ENCODE measurements at regions not wholly inside any gene's neighbourhood (a gene's known extent, or its start where the extent isn't known, plus 50 kb on each side); places are given as distances from the start of the nearest gene placed in this dataset.

- Histone ChIP-seq H3K9me2 (ENCODE audit: insufficient read depth) (no peaks in the 10 kb centered on the region), H3K9ac (ENCODE audit: low read length) (no peak overlapping the region), H3K27ac (ENCODE audit: low read depth, low read length) (no peak overlapping the region), H3K36me3 (ENCODE audit: control insufficient read depth in 1 of 2, insufficient read depth in 2 of 2, low read length in 2 of 2) (no peaks in the 10 kb centered on the region), H3K4me2 (ENCODE audit: low read length) (no peak overlapping the region), H4K20me1 (ENCODE audit: insufficient read depth) (no peaks in the 10 kb centered on the region), H3K27me3 (ENCODE audit: insufficient read depth, low read length) (no peaks in the 10 kb centered on the region), H2AFZ (ENCODE audit: low read depth, low read length, poor library complexity, severe bottlenecking) (no peak overlapping the region), H3K79me2 (ENCODE audit: insufficient read depth, low read length) (no peaks in the 10 kb centered on the region), H3K4me3 (replicated peaks in 1 of 2; ENCODE audit: low read depth in 1 of 2, low read length in 2 of 2) (no peak overlapping the region), H3K9me3 (ENCODE audit: control insufficient read depth in 1 of 2, insufficient read depth in 1 of 2, low read depth in 1 of 2, low read length in 2 of 2) (peaks cover 5 to 25% of the 10 kb centered on the region in 2 experiments; a peak in 2 of 4 replicates), H3K4me1 (ENCODE audit: control insufficient read depth in 1 of 2, insufficient read depth in 2 of 2, low read length in 2 of 2) (no peaks in the 10 kb centered on the region)
- no TSS peak for BruUV-seq (replicated peaks)
- RAD21 ChIA-PET (ENCODE audit: low non-redundant PET in 1 of 2, low total read pairs in 2 of 2, uncharacterized antibody in 2 of 2, unreplicated experiment in 2 of 2), result no interaction called here
- ATAC-seq (no peak), DNase-seq (ENCODE audit: low read depth, low spot score) (no peak)
- TF ChIP-seq YY1 (IDR thresholded peaks at IDR 0.05; ENCODE audit: extremely low read depth, insufficient replicate concordance, low read depth, low read length), result no peak
- POLR2A ChIA-PET, result no interaction called here
- CTCF ChIA-PET, result no interaction called here
- intact Hi-C loops (cut with micrococcal nuclease), result no loop called here
Measured at GRCh38 chr3:83971666-83972065, 987.1 kb upstream of the CADM2 start.

GRCh38 chr3:84008623-84009022 lies 950.2 kb upstream of the CADM2 start:
- Histone ChIP-seq H3K4me2 (ENCODE audit: low read length) (no peak overlapping the region), H2AFZ (ENCODE audit: low read depth, low read length, poor library complexity, severe bottlenecking) (no peak overlapping the region), H3K27ac (ENCODE audit: low read depth, low read length) (no peak overlapping the region), H3K4me3 (replicated peaks in 1 of 2; ENCODE audit: low read depth in 1 of 2, low read length in 2 of 2) (no peak overlapping the region), H3K36me3 (ENCODE audit: control insufficient read depth in 1 of 2, insufficient read depth in 2 of 2, low read length in 2 of 2) (no peaks in the 10 kb centered on the region), H3K27me3 (ENCODE audit: insufficient read depth, low read length) (no peaks in the 10 kb centered on the region), H3K9me3 (ENCODE audit: control insufficient read depth in 1 of 2, insufficient read depth in 1 of 2, low read depth in 1 of 2, low read length in 2 of 2) (peaks cover 10 to 22% of the 10 kb centered on the region in 2 experiments; a peak in 2 of 4 replicates), H3K9ac (ENCODE audit: low read length) (no peak overlapping the region), H3K79me2 (ENCODE audit: insufficient read depth, low read length) (no peaks in the 10 kb centered on the region), H3K4me1 (ENCODE audit: control insufficient read depth in 1 of 2, insufficient read depth in 2 of 2, low read length in 2 of 2) (no peaks in the 10 kb centered on the region), H4K20me1 (ENCODE audit: insufficient read depth) (no peaks in the 10 kb centered on the region), H3K9me2 (ENCODE audit: insufficient read depth) (no peaks in the 10 kb centered on the region)
- ChIA-PET CTCF (no interaction called here), RAD21 (ENCODE audit: low non-redundant PET in 1 of 2, low total read pairs in 2 of 2, uncharacterized antibody in 2 of 2, unreplicated experiment in 2 of 2) (no interaction called here), POLR2A (no interaction called here)
- TF ChIP-seq TCF7L2 (IDR thresholded peaks at IDR 0.05; ENCODE audit: borderline replicate concordance, extremely low read depth, insufficient read depth, insufficient read length) (no peak), ZBTB33 (IDR thresholded peaks at IDR 0.05; ENCODE audit: extremely low read depth, insufficient replicate concordance, low read length) (no peak), EZH2phosphoT487 (IDR thresholded peaks at IDR 0.05; ENCODE audit: borderline replicate concordance) (no peak)
- ATAC-seq (no peak), DNase-seq (ENCODE audit: low read depth, low spot score) (no peak)
- intact Hi-C loops (cut with micrococcal nuclease), result no loop called here
- no TSS peak for BruUV-seq (replicated peaks)
